Stimulated activated CD8-positive, alpha-beta memory T cell treated with anti-CD3 and anti-CD28 coated beads, Interleukin-2, amount 100 ng/mL, for 48 hours (primary cell): ENCODE measurements at regions not wholly inside any gene's neighbourhood (a gene's known extent, or its start where the extent isn't known, plus 50 kb on each side); places are given as distances from the start of the nearest gene placed in this dataset.
"Not testable (repeated sequence)": the region's sequence is repeated elsewhere in the genome, so short reads cannot be mapped to it uniquely, and the experiment has no call there.

Source experiments
- DNase-seq, 2 donors: peaks; one replicate each; pipeline ENCODE4 v3.0.0-alpha.2; 2020; ENCODE audit warnings: low read depth in 2 of 2

DNA sequence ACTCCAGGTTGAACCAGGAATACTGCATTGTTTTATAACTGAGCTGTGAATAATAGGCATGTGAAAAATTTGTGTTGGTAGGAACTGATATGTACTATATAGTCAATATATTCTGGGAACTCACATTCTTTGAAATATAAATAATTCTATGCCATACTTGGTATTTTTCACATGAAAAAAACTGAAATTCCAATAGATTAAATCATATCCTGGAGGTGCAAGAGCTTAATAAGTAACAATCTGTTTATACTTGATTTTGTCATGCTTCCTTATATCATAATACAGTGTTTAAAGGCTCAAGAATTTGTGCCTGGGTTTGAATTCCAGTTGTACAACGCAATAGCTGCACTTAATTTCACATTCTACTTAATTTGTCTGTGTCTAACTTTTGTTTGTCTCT lies 387.0 kb downstream of the USP25 start:
- no peak for DNase-seq

GRCh38 chr21:16117331-16117730 lies 387.5 kb downstream of the USP25 start:
- no peak for DNase-seq

- no peak for DNase-seq
These were observed 388.2 kb downstream of the USP25 start for GRCh38 chr21:16117851-16118590.

DNA sequence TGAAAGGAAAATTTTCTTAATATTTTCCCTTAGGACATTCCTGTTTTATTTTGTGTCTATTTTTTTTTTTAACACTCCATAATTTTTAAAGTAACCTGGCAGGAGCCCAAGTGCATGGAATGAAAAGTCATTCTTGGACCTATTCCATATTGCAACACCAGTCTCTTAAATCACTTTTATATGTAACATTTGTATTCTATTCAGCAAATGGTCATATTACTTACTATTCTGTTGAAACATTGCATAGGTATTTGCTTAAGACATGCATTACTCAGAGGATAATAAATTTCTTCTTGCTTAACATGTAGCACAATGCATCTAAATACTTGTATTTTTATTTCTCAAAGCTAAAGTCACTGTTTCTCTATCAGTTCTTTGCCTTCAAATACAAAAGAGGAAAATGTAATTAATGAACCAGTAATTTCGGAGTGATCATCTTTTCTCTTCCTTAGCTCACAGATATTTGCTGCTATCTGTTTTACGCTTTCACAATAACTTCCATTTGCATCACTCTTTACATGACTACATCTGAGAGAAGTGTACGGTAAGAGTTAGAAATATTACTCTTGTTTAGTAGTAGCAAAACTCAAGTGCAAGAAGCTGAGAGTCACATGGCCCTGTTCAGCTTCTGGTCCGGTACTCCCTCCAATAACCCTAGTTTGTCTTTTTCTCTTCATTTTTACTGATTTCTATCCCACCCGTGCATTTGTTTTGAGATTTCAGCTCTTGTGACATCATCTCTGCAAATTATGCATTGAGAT lies 394.8 kb downstream of the USP25 start:
- no peak for DNase-seq

- DNase-seq = no peak
These were observed 395.5 kb downstream of the USP25 start for GRCh38 chr21:16125274-16125673.

DNA sequence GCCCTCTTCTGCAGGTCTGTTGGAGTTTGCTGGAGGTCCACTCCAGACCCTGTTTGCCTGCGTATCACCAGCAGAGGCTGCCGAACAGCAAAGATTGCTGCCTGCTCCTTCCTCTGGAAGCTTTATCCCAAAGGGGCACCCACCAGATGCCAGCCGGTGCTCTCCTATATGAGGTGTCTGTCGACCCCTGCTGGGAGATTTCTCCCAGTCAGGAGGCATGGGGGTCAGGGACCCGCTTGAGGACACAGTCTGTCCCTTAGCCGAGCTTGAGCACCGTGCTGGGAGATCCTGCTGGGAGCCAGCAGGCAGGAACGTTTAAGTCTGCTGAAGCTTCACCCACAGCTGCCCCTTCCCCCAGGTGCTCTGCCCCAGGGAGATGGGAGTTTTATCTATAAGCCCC lies 402.7 kb downstream of the USP25 start:
- not testable (repeated sequence) for DNase-seq

DNA sequence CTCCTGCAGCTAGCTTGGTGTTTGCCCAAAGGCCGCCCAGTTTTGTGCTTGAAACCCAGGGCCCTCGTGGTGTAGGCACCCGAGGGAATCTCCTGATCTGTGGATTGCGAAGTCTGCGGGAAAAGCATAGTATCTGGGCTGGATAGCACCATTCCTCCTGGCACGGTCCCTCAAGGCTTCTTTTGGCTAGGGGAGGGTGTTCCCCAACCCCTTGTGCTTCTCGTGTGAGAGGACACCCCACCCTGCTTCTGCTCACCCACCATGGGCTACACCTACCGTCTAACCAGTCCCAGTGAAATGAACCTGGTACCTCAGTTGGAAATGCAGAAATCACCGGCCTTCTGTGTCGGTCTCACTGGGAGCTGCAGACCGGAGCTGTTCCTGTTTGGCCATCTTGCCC lies 403.5 kb downstream of the USP25 start:
- DNase-seq = no peak

DNA sequence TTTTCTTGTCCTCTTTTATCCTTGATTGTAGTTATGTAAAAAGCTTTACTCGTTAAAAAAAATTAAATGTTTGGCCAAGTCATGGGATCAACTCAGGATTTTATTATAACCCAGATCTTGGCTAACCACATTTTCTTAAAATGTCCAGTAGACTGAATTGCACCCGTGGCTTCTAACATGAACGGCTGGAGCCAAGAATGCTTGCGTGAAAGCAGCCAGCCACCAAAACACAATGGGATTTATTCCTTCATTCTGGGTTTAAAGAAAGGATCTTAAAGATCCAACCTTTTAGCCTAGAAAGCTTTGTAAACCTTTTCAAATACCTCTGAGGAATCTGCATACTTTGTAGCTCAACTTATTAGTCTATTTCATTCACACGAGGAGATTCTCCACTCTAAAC lies 404.4 kb downstream of the USP25 start:
- no peak for DNase-seq

- no peak for DNase-seq
These were observed 407.3 kb downstream of the USP25 start for GRCh38 chr21:16137106-16137505.

- no peak for DNase-seq
These were observed 415.3 kb downstream of the USP25 start for GRCh38 chr21:16145052-16145451.

DNA sequence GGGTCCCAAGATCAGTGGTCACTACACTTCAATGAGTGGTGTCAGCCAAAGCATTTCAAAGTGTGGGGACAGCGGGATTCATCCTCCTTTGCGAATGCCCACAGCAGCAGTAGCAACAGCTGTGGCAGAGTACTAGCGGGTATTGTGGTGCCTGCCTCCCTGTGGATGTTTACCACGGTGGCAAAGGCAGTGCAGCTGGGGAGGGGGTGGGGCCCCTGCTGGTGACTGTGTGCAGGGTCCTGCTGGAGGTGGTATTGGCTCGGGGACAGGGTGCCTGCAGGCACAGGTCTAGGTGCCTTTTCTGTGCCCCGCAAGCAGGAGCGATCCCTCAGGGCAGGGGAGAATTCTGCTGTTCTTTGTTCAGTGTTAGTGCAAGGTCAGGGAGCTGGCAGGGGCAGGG lies 415.7 kb downstream of the USP25 start:
- no peak for DNase-seq

GRCh38 chr21:16154321-16154720 lies 424.5 kb downstream of the USP25 start:
- no peak for DNase-seq

DNA sequence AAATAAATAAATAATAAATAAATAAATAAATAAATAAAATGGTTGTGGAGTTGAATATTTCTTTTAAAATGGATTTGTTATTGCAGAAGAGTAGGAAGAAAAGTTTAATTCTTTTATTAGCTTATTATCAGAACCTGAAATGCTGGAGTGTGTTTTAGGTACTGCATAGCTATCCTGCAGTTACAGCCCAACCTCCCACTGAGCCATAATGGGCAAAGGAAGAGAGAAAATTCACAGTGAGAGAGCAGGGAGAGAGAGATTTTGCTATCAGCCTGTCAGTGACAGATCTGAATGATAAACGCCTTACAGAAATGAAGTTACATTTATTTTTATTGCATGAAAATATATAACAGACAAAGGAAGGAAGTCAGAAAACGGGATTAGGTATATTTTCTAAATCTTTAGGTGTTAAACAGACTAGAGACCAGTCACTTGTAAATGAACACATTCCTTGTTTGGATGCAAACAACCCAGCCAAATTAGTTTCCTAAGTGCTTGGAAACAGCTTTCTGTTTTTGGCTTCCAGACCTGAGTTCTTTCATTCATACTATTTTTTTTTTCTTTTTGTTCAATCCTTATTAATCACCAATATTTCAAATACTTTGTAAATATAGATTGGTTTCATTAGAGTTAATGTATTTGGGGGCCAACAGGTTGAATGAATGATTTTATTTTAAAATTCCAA lies 425.3 kb downstream of the USP25 start:
- no peak for DNase-seq

GRCh38 chr21:16156841-16157489 lies 427.2 kb downstream of the USP25 start:
- no peak for DNase-seq

- DNase-seq = no peak
These were observed 429.6 kb downstream of the USP25 start for GRCh38 chr21:16159213-16159970.

DNA sequence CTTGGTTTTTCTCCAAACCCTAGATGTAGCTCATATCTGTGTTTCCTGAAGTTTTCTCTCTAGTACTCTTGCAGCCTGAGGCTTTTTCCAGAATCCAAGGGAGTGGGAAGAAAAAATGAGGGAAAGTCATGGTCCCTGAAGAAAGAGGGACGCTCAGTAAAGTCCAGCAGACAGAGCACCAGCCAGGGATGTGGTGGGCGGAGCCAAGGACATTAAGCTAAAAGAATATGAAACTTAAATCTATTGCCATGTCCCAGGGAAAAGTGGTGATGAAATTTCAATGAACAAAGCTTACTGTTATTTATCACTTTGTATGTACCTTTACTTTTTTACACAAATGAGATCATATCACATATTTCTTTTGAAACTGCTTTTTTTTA lies 430.2 kb downstream of the USP25 start:
- DNase-seq = no peak

- no peak for DNase-seq
These were observed 433.2 kb downstream of the USP25 start for GRCh38 chr21:16162953-16163352.

DNA sequence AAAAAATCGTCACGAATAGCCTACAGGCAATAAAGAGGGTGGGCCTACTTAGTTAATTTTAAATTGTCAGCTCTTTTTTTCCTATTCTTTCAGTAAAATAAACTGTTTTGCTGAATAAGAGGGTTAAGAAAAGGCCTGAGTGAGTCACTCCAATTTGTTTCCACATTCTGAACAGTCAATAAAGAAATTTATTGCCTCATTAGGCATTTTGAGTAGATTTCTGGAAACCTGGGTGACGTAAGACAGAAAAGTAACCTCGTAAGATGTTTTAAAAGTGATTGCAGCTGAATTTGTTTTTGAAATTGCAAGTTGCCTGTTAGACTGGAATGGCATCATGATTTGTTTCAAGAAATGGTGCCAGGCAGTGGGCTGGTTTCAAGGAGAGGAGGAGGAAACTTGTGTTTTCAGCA lies 439.3 kb downstream of the USP25 start:
- no peak for DNase-seq

DNA sequence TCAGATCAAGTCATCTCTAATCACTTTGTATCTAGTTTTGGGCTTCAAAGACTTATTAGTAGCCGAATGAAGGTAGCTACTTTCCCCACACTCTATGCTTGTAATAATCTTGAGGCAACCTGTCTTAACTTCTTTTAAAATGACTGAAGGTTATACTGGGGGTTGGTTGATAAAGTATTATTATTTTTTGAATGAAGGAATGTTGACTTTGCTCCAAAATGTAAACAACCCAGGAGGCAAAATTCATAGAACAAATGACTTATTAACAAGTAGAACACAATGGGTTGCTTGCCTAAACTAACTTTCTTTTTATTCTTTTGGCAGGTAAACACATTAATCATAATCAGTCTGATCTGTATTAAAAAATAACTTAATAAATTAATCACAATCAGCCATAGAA lies 440.0 kb downstream of the USP25 start:
- DNase-seq = no peak

DNA sequence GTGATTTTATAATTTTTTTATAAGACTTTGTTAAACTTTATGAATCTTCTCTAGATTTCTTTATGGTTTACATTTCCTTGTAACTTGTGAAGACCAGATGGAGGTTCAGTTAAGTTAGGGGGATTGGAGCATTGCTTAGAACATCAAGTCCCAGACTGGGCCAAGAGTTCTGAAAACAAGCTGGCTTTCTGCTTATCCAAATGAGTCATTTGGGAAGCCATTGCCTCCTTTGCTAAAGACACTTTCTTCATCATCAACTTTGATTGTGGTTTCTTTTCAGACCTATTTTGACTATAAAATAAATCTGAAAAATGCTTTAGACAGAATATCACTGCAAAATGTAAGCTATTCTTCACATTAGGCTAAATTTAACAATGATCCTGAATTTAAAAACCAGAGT lies 446.8 kb downstream of the USP25 start:
- no peak for DNase-seq

- DNase-seq = no peak
These were observed 447.8 kb downstream of the USP25 start for GRCh38 chr21:16177532-16177931.

DNA sequence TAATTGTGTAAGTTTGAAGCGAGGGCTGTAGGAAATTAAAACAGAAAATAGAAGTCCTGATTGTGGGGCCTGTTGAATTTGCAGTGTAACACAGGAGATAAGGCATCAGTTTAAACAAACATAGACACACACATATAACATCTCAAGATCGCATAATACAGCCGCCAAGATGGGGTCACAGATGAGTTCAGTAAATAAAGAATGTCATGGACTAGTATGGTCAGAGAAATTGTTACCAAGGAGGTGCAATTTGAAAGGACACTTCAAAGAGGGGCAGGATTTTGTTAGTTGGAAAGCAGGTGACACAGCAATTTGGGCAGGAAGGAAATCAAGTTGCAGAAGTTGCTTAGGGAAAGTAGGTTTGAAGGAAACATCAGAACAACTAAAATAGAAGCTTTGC lies 450.0 kb downstream of the USP25 start:
- no peak for DNase-seq
